GM10266 (cell line): ENCODE measurements at regions not wholly inside any gene's neighbourhood (a gene's known extent, or its start where the extent isn't known, plus 50 kb on each side); places are given as distances from the start of the nearest gene placed in this dataset.

ENCODE experiments used
- DNase-seq: peaks from one replicate; pipeline ENCODE4 v3.0.0; 2012; ENCODE audit errors: extremely low spot score
- TF ChIP-seq, protein P1 (sequence below): IDR thresholded peaks from 2 replicates; pipeline ENCODE4 v1.5.1; 2012; ENCODE audit warnings: mild to moderate bottlenecking, low read depth; ENCODE audit not compliant: control insufficient read depth, insufficient read depth; ENCODE audit errors: missing control alignments

DNA sequence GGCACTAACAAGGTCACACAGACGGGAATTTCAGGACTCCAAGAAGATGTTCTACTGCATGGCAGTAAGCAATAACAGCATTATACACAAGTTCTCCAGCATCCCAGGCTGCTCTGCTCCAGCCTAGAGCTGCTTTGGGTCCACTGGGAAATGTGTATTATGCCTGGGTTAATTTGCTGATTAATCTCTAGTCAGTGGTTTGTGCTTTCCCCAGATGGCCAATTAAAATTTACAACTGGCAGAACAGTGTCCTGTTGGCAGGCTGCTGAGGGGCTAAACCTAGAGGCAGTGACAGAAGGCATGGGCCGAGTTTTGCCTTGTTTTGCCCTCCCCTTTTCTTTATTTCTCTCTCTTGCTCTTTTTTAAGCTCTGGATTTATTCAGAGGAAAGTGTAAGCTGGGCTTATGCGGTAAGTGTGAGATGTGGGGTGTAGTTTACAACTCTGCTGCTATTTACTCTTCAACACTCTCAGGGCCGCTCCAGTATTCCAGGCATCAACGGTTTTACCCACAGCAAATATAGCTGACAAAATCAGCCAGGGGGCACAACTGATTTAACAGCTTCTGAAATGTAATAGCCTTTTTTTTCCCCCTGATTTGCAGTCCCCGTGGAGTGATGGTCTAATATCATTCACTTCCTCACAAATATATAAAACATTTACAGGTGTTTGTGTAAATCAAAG lies 348.0 kb downstream of the GPD2 start:
- TF ChIP-seq, protein P1, sequence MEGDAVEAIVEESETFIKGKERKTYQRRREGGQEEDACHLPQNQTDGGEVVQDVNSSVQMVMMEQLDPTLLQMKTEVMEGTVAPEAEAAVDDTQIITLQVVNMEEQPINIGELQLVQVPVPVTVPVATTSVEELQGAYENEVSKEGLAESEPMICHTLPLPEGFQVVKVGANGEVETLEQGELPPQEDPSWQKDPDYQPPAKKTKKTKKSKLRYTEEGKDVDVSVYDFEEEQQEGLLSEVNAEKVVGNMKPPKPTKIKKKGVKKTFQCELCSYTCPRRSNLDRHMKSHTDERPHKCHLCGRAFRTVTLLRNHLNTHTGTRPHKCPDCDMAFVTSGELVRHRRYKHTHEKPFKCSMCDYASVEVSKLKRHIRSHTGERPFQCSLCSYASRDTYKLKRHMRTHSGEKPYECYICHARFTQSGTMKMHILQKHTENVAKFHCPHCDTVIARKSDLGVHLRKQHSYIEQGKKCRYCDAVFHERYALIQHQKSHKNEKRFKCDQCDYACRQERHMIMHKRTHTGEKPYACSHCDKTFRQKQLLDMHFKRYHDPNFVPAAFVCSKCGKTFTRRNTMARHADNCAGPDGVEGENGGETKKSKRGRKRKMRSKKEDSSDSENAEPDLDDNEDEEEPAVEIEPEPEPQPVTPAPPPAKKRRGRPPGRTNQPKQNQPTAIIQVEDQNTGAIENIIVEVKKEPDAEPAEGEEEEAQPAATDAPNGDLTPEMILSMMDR: no peak
- no peak for DNase-seq

DNA sequence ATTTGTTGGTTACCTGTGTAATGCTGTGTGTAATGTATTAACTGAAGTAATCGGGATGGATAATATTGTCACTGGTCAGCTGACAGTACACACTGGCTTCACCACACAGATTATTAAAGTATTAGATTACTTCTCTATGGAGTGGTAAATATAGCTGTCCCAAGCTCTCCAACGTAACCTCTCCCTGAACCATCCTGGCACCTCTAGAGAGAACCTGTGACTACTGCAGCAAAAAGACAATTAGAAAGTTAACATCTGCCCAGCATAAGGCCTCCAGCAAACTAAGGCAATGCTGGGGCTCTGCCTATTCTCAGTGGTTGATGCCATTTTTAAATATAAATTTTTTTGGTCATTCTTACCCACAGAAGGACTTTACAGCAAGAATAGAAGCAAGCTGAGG lies 351.3 kb downstream of the GPD2 start:
- TF ChIP-seq, protein P1: no peak
- no peak for DNase-seq

DNA sequence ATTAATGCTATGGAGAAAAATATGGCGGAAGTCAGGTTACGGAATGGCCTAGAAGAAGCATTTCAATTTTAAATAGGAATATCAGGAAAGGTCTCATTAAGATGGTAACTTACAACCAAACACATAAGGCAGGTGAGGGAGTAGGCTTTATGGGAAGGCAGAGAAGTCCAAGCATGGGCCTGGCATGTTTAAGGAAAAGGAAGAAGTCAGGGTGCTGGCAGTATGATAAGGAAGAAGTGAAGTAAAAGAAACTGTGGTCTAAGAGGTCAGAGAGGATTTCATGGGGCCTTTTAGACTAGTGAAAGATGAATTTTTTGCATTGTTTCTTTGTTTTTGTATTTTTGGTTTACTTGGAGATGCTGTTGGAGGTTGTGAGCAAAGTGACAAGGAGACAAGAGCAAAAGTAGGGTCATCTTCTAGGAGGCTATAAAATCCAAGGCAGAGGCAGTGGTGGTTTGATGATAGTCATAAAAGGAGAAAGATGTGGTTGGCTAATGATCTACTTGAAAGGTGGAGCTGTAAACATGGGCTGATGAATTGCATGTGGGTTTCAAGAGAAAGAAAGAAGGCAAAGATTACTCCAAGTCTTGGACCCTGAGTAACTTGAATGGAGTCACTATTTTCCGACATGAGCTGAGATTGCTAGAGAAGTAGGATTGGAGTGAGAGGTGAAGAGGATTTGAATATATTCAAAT lies 354.3 kb downstream of the GPD2 start:
- TF ChIP-seq, protein P1: no peak
- DNase-seq: no peak

- no peak for DNase-seq
- TF ChIP-seq, protein P1: no peak
Observed at GRCh38 chr2:156792242-156792840, 356.2 kb downstream of the GPD2 start.

DNA sequence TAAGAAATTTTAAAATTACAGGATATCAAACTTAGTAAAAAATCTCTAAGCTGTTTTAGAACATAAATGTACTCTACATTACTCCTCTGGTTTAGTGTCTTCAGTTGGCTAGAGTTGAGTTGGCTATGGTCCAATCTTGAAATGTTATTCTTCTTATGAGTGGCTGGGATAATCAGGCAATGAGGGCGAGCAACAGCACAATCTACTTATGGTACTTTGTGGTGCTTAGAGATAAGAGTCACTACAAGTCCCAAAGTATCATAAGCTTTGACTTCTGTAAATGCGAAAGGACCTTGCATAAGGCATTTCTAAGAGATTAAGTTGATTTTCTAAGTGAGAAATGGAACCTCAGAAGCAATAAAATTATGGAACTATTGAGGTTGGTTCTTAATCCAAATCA lies 361.7 kb downstream of the GPD2 start:
- no peak for DNase-seq
- TF ChIP-seq, protein P1: no peak

GRCh38 chr2:156800065-156800653 lies 364.0 kb downstream of the GPD2 start:
- DNase-seq: no peak
- TF ChIP-seq, protein P1: no peak

DNA sequence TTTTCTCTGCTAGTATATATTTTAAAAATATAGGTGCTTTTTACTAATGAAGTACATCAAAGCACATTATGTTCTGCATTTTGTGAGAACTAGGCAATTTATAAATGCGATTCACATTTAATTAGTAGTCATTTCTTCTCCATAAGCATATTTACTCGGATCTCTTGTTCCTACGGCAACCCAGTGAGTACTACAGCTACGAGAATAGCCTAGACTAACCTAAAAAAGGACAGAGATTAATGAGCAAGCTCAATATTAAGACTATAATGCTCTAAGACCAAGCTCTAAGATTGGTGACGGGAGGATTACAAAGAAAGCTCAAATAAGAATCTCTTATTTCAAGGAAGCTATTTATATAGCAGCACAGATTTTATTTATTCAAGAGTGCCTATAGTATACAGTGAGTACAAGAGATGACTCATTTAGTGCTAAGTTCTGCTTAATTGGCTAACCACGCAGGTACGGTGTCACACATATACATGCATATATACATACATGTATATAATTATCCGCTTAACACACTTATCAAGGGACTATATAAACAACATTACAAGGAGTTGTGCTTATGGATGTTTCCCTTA lies 364.7 kb downstream of the GPD2 start:
- DNase-seq: no peak
- TF ChIP-seq, protein P1: no peak
